ENCODE measurements at regions not wholly inside any gene's neighbourhood (a gene's known extent, or its start where the extent isn't known, plus 50 kb on each side); places are given as distances from the start of the nearest gene placed in this dataset.

DNA sequence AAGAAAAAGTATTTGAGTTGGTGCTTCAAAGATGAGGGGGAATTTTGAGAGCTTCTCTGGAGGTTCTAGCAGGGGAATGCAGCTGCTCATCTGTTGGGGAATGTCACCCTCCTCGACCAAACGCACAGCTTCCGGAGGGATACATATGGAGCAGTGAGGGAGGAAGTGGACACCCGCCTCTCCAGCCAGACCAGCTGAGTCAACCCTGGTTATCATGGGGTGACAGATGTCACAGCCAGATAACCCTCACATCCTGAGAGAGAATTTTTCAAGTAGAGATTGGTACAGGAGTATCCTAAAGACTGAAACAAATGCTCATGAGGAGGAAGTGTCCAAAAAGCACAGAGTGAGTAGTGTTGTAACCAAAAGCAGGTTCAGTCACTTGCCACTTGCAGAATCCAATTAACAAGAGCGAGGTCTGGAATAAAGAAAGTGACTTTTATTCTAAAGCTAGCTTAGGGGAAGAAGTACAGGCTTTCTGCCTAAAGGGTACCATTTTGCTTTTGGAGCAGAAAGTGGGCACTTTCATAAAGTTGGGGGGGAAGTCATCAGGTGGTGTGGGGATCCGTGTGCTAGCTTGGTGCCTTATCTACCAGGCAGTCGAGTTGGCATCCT, 395.2 kb downstream of the RAD51AP2 start:
- Histone ChIP-seq H3K27ac (no peak overlapping the region), H3K4me3 (no peak overlapping the region), H3K36me3 (no peaks in the 10 kb centered on the region), H3K9me3 (no peaks in the 10 kb centered on the region), H3K27me3 (no peaks in the 10 kb centered on the region), H3K4me1 (no peaks in the 10 kb centered on the region)
- intact Hi-C loops (cut with DNase I), result no loop called here
- TF ChIP-seq POLR2AphosphoS5 (IDR thresholded peaks at IDR 0.05; ENCODE audit: insufficient read depth in 1 of 2, low read depth in 1 of 2) (no peak), POLR2A (IDR thresholded peaks at IDR 0.05) (no peak)
- TF ChIP-seq, protein P1, sequence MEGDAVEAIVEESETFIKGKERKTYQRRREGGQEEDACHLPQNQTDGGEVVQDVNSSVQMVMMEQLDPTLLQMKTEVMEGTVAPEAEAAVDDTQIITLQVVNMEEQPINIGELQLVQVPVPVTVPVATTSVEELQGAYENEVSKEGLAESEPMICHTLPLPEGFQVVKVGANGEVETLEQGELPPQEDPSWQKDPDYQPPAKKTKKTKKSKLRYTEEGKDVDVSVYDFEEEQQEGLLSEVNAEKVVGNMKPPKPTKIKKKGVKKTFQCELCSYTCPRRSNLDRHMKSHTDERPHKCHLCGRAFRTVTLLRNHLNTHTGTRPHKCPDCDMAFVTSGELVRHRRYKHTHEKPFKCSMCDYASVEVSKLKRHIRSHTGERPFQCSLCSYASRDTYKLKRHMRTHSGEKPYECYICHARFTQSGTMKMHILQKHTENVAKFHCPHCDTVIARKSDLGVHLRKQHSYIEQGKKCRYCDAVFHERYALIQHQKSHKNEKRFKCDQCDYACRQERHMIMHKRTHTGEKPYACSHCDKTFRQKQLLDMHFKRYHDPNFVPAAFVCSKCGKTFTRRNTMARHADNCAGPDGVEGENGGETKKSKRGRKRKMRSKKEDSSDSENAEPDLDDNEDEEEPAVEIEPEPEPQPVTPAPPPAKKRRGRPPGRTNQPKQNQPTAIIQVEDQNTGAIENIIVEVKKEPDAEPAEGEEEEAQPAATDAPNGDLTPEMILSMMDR (IDR thresholded peaks at IDR 0.05), result no peak
- DNase-seq (ENCODE audit: extremely low spot score in 2 of 2), result no peak

DNA sequence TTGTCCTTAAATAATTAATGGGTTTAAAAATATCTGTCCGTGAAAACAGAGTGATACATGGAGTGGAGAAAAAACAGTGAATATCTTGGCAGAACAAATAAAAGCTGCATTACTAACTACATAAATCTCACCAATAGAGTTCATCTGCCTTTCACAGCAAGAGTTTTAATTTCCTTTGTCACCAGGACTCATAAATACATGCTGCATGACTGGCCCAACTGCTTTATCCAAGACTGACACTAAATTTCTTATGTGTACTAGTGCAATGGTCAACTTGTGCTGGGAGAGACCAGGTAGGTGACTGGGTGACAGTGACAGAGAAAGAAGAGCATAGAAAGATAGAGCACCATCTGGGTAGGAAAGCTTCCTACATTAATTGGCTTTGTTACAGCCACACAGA, 402.8 kb downstream of the RAD51AP2 start:
- H3K4me1 ChIP-seq, result no peaks in the 10 kb centered on the region

DNA sequence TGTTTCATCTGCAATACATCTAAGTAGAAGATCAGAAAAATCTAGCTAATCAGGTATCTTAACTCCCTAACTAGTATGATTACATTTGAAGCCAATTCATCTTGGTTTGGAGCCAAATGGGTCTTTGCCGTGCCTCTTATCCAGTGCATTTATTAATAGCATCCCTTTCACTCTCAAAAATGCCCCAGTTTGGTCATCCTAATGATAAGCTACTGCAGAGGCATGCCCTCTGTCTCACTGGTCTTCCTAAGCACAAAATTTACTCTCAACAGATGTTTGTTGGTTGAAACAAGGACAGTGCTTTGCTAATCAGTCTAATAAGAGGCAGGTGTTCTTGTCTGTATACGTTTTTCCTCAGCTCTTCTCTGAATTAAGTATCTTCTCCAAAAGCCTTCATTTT, 403.2 kb downstream of the RAD51AP2 start:
- no peaks in the 10 kb centered on the region for H3K27me3 ChIP-seq
- H3K36me3 ChIP-seq, result no peaks in the 10 kb centered on the region
- no peaks in the 10 kb centered on the region for H3K4me1 ChIP-seq
- intact Hi-C loops (cut with DNase I), result no loop called here
- no peak overlapping the region for H3K4me3 ChIP-seq
- no peak overlapping the region for H3K27ac ChIP-seq
- DNase-seq (ENCODE audit: extremely low spot score in 2 of 2), result no peak
- H3K9me3 ChIP-seq, result no peaks in the 10 kb centered on the region
- TF ChIP-seq, protein P1 (IDR thresholded peaks at IDR 0.05), result no peak

More for the DNA sequence above, 402.8 kb downstream of the RAD51AP2 start:
- intact Hi-C loops (cut with DNase I), result no loop called here
- no peaks in the 10 kb centered on the region for H3K36me3 ChIP-seq
- no peak overlapping the region for H3K4me3 ChIP-seq
- H3K27me3 ChIP-seq, result no peaks in the 10 kb centered on the region
- H3K27ac ChIP-seq, result no peak overlapping the region
- TF ChIP-seq POLR2A (IDR thresholded peaks at IDR 0.05) (no peak), POLR2AphosphoS5 (IDR thresholded peaks at IDR 0.05; ENCODE audit: insufficient read depth in 1 of 2, low read depth in 1 of 2) (no peak)
- TF ChIP-seq, protein P1 (IDR thresholded peaks at IDR 0.05), result no peak
- H3K9me3 ChIP-seq, result no peaks in the 10 kb centered on the region
- DNase-seq (ENCODE audit: extremely low spot score in 2 of 2), result no peak

DNA sequence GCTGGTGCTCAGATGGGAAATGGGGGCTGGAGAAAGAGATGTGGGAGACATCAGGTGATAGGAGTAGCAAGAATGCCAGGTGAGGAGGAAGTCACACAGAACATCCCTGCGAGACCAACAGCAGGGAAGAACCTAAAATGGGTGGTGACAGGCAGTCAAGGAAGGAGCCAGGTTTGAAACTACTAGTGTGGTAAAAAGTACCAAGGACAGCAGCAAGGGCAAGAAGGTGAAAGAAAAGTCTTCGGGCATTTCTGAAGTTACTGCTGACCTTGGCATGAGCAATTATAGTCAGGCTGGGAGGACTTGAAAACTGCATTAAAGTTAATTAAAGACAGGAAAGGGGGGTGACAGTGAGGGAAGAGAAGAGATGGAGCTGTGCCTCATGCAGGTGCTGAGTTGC, 410.4 kb downstream of the RAD51AP2 start:
- Histone ChIP-seq H3K27ac (no peak overlapping the region), H3K27me3 (no peaks in the 10 kb centered on the region), H3K9me3 (no peaks in the 10 kb centered on the region), H3K4me3 (no peak overlapping the region), H3K4me1 (no peaks in the 10 kb centered on the region), H3K36me3 (no peaks in the 10 kb centered on the region)
- DNase-seq (ENCODE audit: extremely low spot score in 2 of 2), result no peak
- TF ChIP-seq POLR2A (IDR thresholded peaks at IDR 0.05) (no peak), POLR2AphosphoS5 (IDR thresholded peaks at IDR 0.05; ENCODE audit: insufficient read depth in 1 of 2, low read depth in 1 of 2) (no peak)
- TF ChIP-seq, protein P1 (IDR thresholded peaks at IDR 0.05), result no peak
- intact Hi-C loops (cut with DNase I), result no loop called here

DNA sequence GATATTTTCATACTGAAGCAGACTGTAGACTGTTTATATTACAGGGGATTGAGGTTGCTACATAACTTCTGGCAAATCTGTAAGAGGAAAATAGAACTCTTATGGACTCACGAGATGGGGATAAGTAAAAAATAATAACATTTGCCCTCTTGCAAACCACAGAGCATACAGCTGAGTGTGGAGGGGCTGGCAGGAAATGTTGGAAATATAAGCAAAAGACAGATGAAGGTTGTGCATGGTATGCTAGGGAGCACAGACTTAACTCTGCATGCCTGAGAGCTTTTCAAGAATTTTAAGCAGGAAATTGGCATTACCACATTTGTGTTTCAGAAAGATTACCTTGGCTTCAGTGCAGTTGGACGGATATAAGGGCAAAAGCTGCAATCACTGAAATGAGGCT, 411.1 kb downstream of the RAD51AP2 start:
- no peaks in the 10 kb centered on the region for H3K27me3 ChIP-seq
- no peak for DNase-seq (ENCODE audit: extremely low spot score in 2 of 2)
- no peak overlapping the region for H3K27ac ChIP-seq
- intact Hi-C loops (cut with DNase I), result no loop called here
- H3K9me3 ChIP-seq, result no peaks in the 10 kb centered on the region
- H3K4me1 ChIP-seq, result no peaks in the 10 kb centered on the region
- TF ChIP-seq, protein P1 (IDR thresholded peaks at IDR 0.05), result no peak
- TF ChIP-seq POLR2AphosphoS5 (IDR thresholded peaks at IDR 0.05; ENCODE audit: insufficient read depth in 1 of 2, low read depth in 1 of 2), result no peak
- TF ChIP-seq POLR2A (IDR thresholded peaks at IDR 0.05), result no peak
- no peak overlapping the region for H3K4me3 ChIP-seq
- H3K36me3 ChIP-seq, result no peaks in the 10 kb centered on the region
